IMR-90 (cell line): ENCODE measurements at regions not wholly inside any gene's neighbourhood (a gene's known extent, or its start where the extent isn't known, plus 50 kb on each side); places are given as distances from the start of the nearest gene placed in this dataset.

Experiments
- ATAC-seq: fragments of 200-7000 bp; cut with Tn5 transposase; 2 replicates; pipeline ENCODE4 v1.9.1; 2020; ENCODE audit warnings: low read depth, mild to moderate bottlenecking, moderate library complexity
- BruUV-seq: library from RNA; stranded (reverse); fragments of 400-500 nt; replicated peaks from 2 replicates; lab custom pipeline; 2021; lab: Mats Ljungman, UMichigan
- CTCF ChIA-PET: fragments of 300-600 bp; formaldehyde crosslinking; extraction: SDS; loops from one replicate; lab custom pipeline; 2021; ENCODE audit warnings: antibody characterized with exemption; lab: Yijun Ruan, JAX
- POLR2A ChIA-PET: fragments of 300-600 bp; sonication (Branson Sonifier 250); formaldehyde crosslinking; loops from one replicate; lab custom pipeline; 2022; ENCODE audit warnings: antibody characterized with exemption; ENCODE audit not compliant: unreplicated experiment; lab: Charles Lee
- DNase-seq: peaks from one replicate; pipeline ENCODE4 v3.0.0; 2013
- H2AFZ ChIP-seq: replicated peaks from 2 replicates; pipeline ENCODE3; 2013; ENCODE audit warnings: low read length, mild to moderate bottlenecking; ENCODE audit not compliant: poor library complexity
- H2AK5ac ChIP-seq: 2 replicates; pipeline ENCODE4 v1.6.1; 2013; ENCODE audit warnings: low read depth, low read length, inconsistent platforms
- H2AK9ac ChIP-seq: replicated peaks from 2 replicates; pipeline ENCODE3; 2013; ENCODE audit warnings: mild to moderate bottlenecking, low read depth, low read length, moderate library complexity; ENCODE audit not compliant: poor library complexity
- H2BK120ac ChIP-seq: 2 replicates; pipeline ENCODE4 v1.6.1; 2013; ENCODE audit warnings: low read depth, low read length, inconsistent platforms
- H2BK15ac ChIP-seq: 3 replicates; pipeline ENCODE4 v1.6.1; 2013; ENCODE audit warnings: low read depth, low read length, inconsistent platforms
- H2BK20ac ChIP-seq: 2 replicates; pipeline ENCODE4 v1.6.1; 2013; ENCODE audit warnings: low read depth, mild to moderate bottlenecking, inconsistent platforms, low read length, moderate library complexity
- H2BK5ac ChIP-seq: 2 replicates; pipeline ENCODE4 v1.6.1; 2013; ENCODE audit warnings: mild to moderate bottlenecking, low read depth, low read length, inconsistent platforms; ENCODE audit not compliant: poor library complexity, severe bottlenecking
- H3K14ac ChIP-seq: replicated peaks from 2 replicates; pipeline ENCODE4 v1.6.1; 2013; ENCODE audit warnings: low read depth, low read length, inconsistent platforms
- H3K18ac ChIP-seq: 2 replicates; pipeline ENCODE4 v1.6.1; 2013; ENCODE audit warnings: low read depth, low read length, control low read depth
- H3K23ac ChIP-seq: 2 replicates; pipeline ENCODE4 v1.6.1; 2013; ENCODE audit warnings: low read depth, low read length, inconsistent platforms
- H3K27ac ChIP-seq: 2 replicates; pipeline ENCODE4 v1.5.1; 2013; ENCODE audit warnings: mild to moderate bottlenecking, control low read depth, low read length; ENCODE audit not compliant: insufficient read depth
- H3K27me3 ChIP-seq: 2 replicates; pipeline ENCODE4 v1.6.1; 2013; ENCODE audit warnings: low read length; ENCODE audit not compliant: control insufficient read depth, insufficient read depth
- H3K36me3 ChIP-seq: 2 replicates; pipeline ENCODE4 v1.6.1; 2013; ENCODE audit warnings: low read length, mixed read lengths; ENCODE audit not compliant: control insufficient read depth, insufficient read depth
- H3K4ac ChIP-seq: 2 replicates; pipeline ENCODE4 v1.6.1; 2013; ENCODE audit warnings: low read depth, low read length, inconsistent platforms
- H3K4me1 ChIP-seq: 2 replicates; pipeline ENCODE4 v1.6.1; 2013; ENCODE audit warnings: low read length, mixed read lengths; ENCODE audit not compliant: control insufficient read depth, insufficient read depth
- H3K4me2 ChIP-seq: 2 replicates; pipeline ENCODE4 v1.6.1; 2013; ENCODE audit warnings: low read depth, mild to moderate bottlenecking, control low read depth, low read length, moderate library complexity
- H3K4me3 ChIP-seq: 2 replicates; pipeline ENCODE4 v1.5.1; 2013; ENCODE audit warnings: low read depth, mild to moderate bottlenecking, control low read depth, low read length, moderate library complexity; ENCODE audit not compliant: insufficient read depth
- H3K56ac ChIP-seq: 2 replicates; pipeline ENCODE4 v1.6.1; 2013; ENCODE audit warnings: low read length, inconsistent platforms; ENCODE audit not compliant: insufficient read depth; ENCODE audit errors: extremely low read depth
- H3K79me1 ChIP-seq, 2 experiments: 2 replicates each; pipeline ENCODE4 v1.6.1; 2013; ENCODE audit warnings: low read length in 2 of 2, inconsistent platforms in 1 of 2, low read depth in 1 of 2
- H3K9ac ChIP-seq: 2 replicates; pipeline ENCODE4 v1.6.1; 2013; ENCODE audit warnings: low read depth, low read length, control low read depth
- H3K9me1 ChIP-seq: 2 replicates; pipeline ENCODE4 v1.6.1; 2013; ENCODE audit warnings: low read length, inconsistent platforms; ENCODE audit not compliant: insufficient read depth
- H3K9me3 ChIP-seq: 2 replicates; pipeline ENCODE4 v1.6.1; 2013; ENCODE audit warnings: low read length; ENCODE audit not compliant: control insufficient read depth, insufficient read depth
- H4K20me1 ChIP-seq: 2 replicates; pipeline ENCODE4 v1.6.1; 2013; ENCODE audit warnings: low read length, inconsistent platforms; ENCODE audit not compliant: insufficient read depth
- H4K5ac ChIP-seq: 2 replicates; pipeline ENCODE4 v1.6.1; 2013; ENCODE audit warnings: mild to moderate bottlenecking, low read depth, low read length, control low read depth
- H4K8ac ChIP-seq, 2 experiments: 2 replicates each; pipeline ENCODE4 v1.6.1; 2013; ENCODE audit warnings: low read depth in 2 of 2, low read length in 2 of 2, control low read depth in 1 of 2, inconsistent platforms in 1 of 2
- H4K91ac ChIP-seq: 2 replicates; pipeline ENCODE4 v1.6.1; 2013; ENCODE audit warnings: low read depth, low read length, inconsistent platforms; ENCODE audit not compliant: insufficient read depth
- BHLHE40 ChIP-seq: fragments of 150-350 bp; IDR thresholded peaks from 2 replicates; pipeline ENCODE4 v1.6.1; 2016; ENCODE audit warnings: mild to moderate bottlenecking, low read depth, low read length
- CEBPB ChIP-seq: IDR thresholded peaks from 2 replicates; pipeline ENCODE4 v1.6.1; 2012; ENCODE audit warnings: low read depth, low read length, improper control_type of control experiment
- CHD1 ChIP-seq: IDR thresholded peaks from 2 replicates; pipeline ENCODE4 v1.6.1; 2012; ENCODE audit warnings: low read depth, low read length, improper control_type of control experiment
- FOS ChIP-seq: fragments of 150-350 bp; IDR thresholded peaks from 2 replicates; pipeline ENCODE4 v1.6.1; 2016; ENCODE audit warnings: low read depth, low read length
- MAZ ChIP-seq: IDR thresholded peaks from 2 replicates; pipeline ENCODE4 v1.6.1; 2012; ENCODE audit warnings: low read depth, mild to moderate bottlenecking, low read length, improper control_type of control experiment, moderate library complexity, borderline replicate concordance
- MXI1 ChIP-seq: IDR thresholded peaks from 2 replicates; pipeline ENCODE4 v1.6.1; 2012; ENCODE audit warnings: low read depth, mild to moderate bottlenecking, low read length, moderate library complexity, borderline replicate concordance
- NFE2L2 ChIP-seq: fragments of 150-350 bp; IDR thresholded peaks from 2 replicates; pipeline ENCODE4 v1.6.1; 2016; ENCODE audit warnings: low read depth, mild to moderate bottlenecking, low read length
- POLR2A ChIP-seq: IDR thresholded peaks from 2 replicates; pipeline ENCODE4 v1.6.1; 2012; ENCODE audit warnings: mild to moderate bottlenecking, low read depth, low read length
- RAD21 ChIP-seq: IDR thresholded peaks from 2 replicates; pipeline ENCODE4 v1.6.1; 2012; ENCODE audit warnings: low read length, improper control_type of control experiment
- RCOR1 ChIP-seq: IDR thresholded peaks from 2 replicates; pipeline ENCODE4 v1.6.1; 2012; ENCODE audit warnings: mild to moderate bottlenecking, low read length, improper control_type of control experiment; ENCODE audit not compliant: insufficient replicate concordance
- RFX5 ChIP-seq: IDR thresholded peaks from 2 replicates; pipeline ENCODE4 v1.8.0; 2012; ENCODE audit warnings: low read depth, mild to moderate bottlenecking, low read length, moderate library complexity
- SMC3 ChIP-seq: fragments of 150-350 bp; IDR thresholded peaks from 2 replicates; pipeline ENCODE4 v1.6.1; 2016; ENCODE audit warnings: low read depth, mild to moderate bottlenecking, antibody characterized with exemption, low read length, moderate library complexity
- WGBS, 2 experiments: methylation state at CpG; one replicate each; pipeline versions ENCODE4 v1.1.5 to v1.1.7; 2013; ENCODE audit warnings: missing lambda C conversion rate in 2 of 2; ENCODE audit not compliant: insufficient read length in 1 of 2; ENCODE audit errors: extremely low coverage in 2 of 2; 5-methylcytosine and 5-hydroxymethylcytosine counted together
- dilution Hi-C: fragments of 300-500 bp; cut with HindIII; formaldehyde crosslinking; loops from one replicate; pipeline ENCODE4 v1.14.3; 2018; ENCODE audit warnings: low sequenced_read_pairs; ENCODE audit not compliant: unreplicated experiment
- in situ Hi-C: fragments of 300-500 bp; cut with MboI; formaldehyde crosslinking; loops from 3 replicates; pipeline ENCODE4 v1.14.3; 2019; ENCODE audit warnings: low sequenced_read_pairs, inconsistent platforms, mixed read lengths
- intact Hi-C: fragments of 100-400 bp; cut with micrococcal nuclease; formaldehyde crosslinking; loops from 2 replicates; pipeline ENCODE4 v1.10.0; 2022
- TF ChIP-seq, protein P1 (sequence below): fragments of 150-350 bp; IDR thresholded peaks from 2 replicates; pipeline ENCODE4 v1.6.1; 2016; ENCODE audit warnings: low read depth, mild to moderate bottlenecking, low read length, moderate library complexity, borderline replicate concordance
- TF ChIP-seq, protein P2 (sequence below): fragments of 150-350 bp; IDR thresholded peaks from 2 replicates; pipeline ENCODE4 v1.6.1; 2017; ENCODE audit warnings: mild to moderate bottlenecking, antibody characterized with exemption, low read length, low read depth
- TF ChIP-seq, protein P3 (sequence below): conservative IDR thresholded peaks from 2 replicates; pipeline ENCODE4 v1.5.1; 2012; ENCODE audit warnings: mild to moderate bottlenecking, low read depth, low read length, improper control_type of control experiment

- Histone ChIP-seq H3K18ac (no peak overlapping the region), H3K36me3 (no peaks in the 10 kb centered on the region), H3K27me3 (peaks cover 32% of the 10 kb centered on the region), H2BK120ac (no peak overlapping the region), H3K4me2 (no peak overlapping the region), H3K27ac (no peak overlapping the region), H3K4me1 (no peaks in the 10 kb centered on the region), H4K20me1 (no peaks in the 10 kb centered on the region), H3K4me3 (no peak overlapping the region), H3K56ac (no peak overlapping the region), H4K91ac (no peak overlapping the region), H3K79me1 (no peaks in the 10 kb centered on the region), H2BK20ac (no peak overlapping the region), H3K9ac (no peak overlapping the region), H4K8ac (no peak overlapping the region), H3K23ac (no peak overlapping the region), H3K9me3 (0 out of 2 replicates have a peak, but pooled peaks cover 1% of the 10 kb centered on the region), H3K9me1 (no peaks in the 10 kb centered on the region), H2BK5ac (no peak overlapping the region), H3K14ac (no peak overlapping the region), H2BK15ac (no peak overlapping the region), H2AK5ac (no peak overlapping the region), H4K5ac (no peak overlapping the region), H2AFZ (no peak overlapping the region), H2AK9ac (no peak overlapping the region), H3K4ac (no peak overlapping the region)
- CTCF ChIA-PET: no interaction called here
- intact Hi-C loops: no loop called here
- POLR2A ChIA-PET: no interaction called here
- DNase-seq (no peak), ATAC-seq (no peak)
- dilution Hi-C loops: no loop called here
- TF ChIP-seq POLR2A (no peak), MAZ (no peak), NFE2L2 (no peak), RFX5 (no peak), SMC3 (no peak), RAD21 (no peak), FOS (no peak), CHD1 (no peak), RCOR1 (no peak), MXI1 (no peak), BHLHE40 (no peak), CEBPB (no peak)
- TF ChIP-seq, protein P1, sequence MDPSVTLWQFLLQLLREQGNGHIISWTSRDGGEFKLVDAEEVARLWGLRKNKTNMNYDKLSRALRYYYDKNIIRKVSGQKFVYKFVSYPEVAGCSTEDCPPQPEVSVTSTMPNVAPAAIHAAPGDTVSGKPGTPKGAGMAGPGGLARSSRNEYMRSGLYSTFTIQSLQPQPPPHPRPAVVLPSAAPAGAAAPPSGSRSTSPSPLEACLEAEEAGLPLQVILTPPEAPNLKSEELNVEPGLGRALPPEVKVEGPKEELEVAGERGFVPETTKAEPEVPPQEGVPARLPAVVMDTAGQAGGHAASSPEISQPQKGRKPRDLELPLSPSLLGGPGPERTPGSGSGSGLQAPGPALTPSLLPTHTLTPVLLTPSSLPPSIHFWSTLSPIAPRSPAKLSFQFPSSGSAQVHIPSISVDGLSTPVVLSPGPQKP: no peak
- TF ChIP-seq, protein P2, sequence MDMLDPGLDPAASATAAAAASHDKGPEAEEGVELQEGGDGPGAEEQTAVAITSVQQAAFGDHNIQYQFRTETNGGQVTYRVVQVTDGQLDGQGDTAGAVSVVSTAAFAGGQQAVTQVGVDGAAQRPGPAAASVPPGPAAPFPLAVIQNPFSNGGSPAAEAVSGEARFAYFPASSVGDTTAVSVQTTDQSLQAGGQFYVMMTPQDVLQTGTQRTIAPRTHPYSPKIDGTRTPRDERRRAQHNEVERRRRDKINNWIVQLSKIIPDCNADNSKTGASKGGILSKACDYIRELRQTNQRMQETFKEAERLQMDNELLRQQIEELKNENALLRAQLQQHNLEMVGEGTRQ: no peak
- TF ChIP-seq, protein P3, sequence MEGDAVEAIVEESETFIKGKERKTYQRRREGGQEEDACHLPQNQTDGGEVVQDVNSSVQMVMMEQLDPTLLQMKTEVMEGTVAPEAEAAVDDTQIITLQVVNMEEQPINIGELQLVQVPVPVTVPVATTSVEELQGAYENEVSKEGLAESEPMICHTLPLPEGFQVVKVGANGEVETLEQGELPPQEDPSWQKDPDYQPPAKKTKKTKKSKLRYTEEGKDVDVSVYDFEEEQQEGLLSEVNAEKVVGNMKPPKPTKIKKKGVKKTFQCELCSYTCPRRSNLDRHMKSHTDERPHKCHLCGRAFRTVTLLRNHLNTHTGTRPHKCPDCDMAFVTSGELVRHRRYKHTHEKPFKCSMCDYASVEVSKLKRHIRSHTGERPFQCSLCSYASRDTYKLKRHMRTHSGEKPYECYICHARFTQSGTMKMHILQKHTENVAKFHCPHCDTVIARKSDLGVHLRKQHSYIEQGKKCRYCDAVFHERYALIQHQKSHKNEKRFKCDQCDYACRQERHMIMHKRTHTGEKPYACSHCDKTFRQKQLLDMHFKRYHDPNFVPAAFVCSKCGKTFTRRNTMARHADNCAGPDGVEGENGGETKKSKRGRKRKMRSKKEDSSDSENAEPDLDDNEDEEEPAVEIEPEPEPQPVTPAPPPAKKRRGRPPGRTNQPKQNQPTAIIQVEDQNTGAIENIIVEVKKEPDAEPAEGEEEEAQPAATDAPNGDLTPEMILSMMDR: no peak
- in situ Hi-C loops: no loop called here
- WGBS, 2 experiments: no CpG with 5 or more reads among the region's 1 CpG
- BruUV-seq: no TSS peak
Observed at GRCh38 chr6:135121434-135121833, 59.7 kb upstream of the MYB start.
